SK-N-SH (cell line): ENCODE measurements at regions not wholly inside any gene's neighbourhood (a gene's known extent, or its start where the extent isn't known, plus 50 kb on each side); places are given as distances from the start of the nearest gene placed in this dataset.
"Not testable (repeated sequence)": the region's sequence is repeated elsewhere in the genome, so short reads cannot be mapped to it uniquely, and the experiment has no call there.

ENCODE experiments used
- ELF1 ChIP-seq: IDR thresholded peaks from 2 replicates; pipeline ENCODE4 v1.4.0; 2012
- EP300 ChIP-seq, 2 experiments: IDR thresholded peaks; 2 replicates each; pipeline versions ENCODE4 v1.4.0 to v1.6.1; 2012; ENCODE audit warnings: borderline replicate concordance in 1 of 2, low read depth in 1 of 2, low read length in 1 of 2
- EZH2phosphoT487 ChIP-seq: fragments of 200-600 bp; sonication (generic); IDR thresholded peaks from 2 replicates; pipeline ENCODE4 v1.6.1; 2017; ENCODE audit warnings: low read depth, mixed run types, mild to moderate bottlenecking, antibody characterized with exemption, moderate library complexity, borderline replicate concordance
- MXI1 ChIP-seq: IDR thresholded peaks from 2 replicates; pipeline ENCODE4 v1.6.1; 2012; ENCODE audit warnings: mild to moderate bottlenecking, low read depth, low read length, improper control_type of control experiment
- POLR2AphosphoS5 ChIP-seq: IDR thresholded peaks from 2 replicates; pipeline ENCODE4 v1.6.1; 2012; ENCODE audit warnings: low read depth, low read length
- RXRA ChIP-seq: IDR thresholded peaks from 2 replicates; pipeline ENCODE4 v1.4.0; 2012; ENCODE audit warnings: low read depth, mild to moderate bottlenecking, borderline replicate concordance
- TCF12 ChIP-seq: IDR thresholded peaks from 2 replicates; pipeline ENCODE4 v1.4.0; 2012
- YY1 ChIP-seq: IDR thresholded peaks from 2 replicates; pipeline ENCODE4 v1.4.0; 2012; ENCODE audit warnings: low read depth, mild to moderate bottlenecking
- TF ChIP-seq, protein P1 (sequence below): fragments of 200-600 bp; sonication (generic); IDR thresholded peaks from 2 replicates; pipeline ENCODE4 v1.6.1; 2017; ENCODE audit warnings: antibody characterized with exemption, mild to moderate bottlenecking, moderate library complexity

- not testable (repeated sequence) for TF ChIP-seq ELF1; EZH2phosphoT487; TCF12; POLR2AphosphoS5; MXI1; RXRA; EP300 (IDR thresholded peaks at IDR 0.05; ENCODE audit: borderline replicate concordance in 1 of 2, low read depth in 1 of 2, low read length in 1 of 2); YY1
- TF ChIP-seq, protein P1, sequence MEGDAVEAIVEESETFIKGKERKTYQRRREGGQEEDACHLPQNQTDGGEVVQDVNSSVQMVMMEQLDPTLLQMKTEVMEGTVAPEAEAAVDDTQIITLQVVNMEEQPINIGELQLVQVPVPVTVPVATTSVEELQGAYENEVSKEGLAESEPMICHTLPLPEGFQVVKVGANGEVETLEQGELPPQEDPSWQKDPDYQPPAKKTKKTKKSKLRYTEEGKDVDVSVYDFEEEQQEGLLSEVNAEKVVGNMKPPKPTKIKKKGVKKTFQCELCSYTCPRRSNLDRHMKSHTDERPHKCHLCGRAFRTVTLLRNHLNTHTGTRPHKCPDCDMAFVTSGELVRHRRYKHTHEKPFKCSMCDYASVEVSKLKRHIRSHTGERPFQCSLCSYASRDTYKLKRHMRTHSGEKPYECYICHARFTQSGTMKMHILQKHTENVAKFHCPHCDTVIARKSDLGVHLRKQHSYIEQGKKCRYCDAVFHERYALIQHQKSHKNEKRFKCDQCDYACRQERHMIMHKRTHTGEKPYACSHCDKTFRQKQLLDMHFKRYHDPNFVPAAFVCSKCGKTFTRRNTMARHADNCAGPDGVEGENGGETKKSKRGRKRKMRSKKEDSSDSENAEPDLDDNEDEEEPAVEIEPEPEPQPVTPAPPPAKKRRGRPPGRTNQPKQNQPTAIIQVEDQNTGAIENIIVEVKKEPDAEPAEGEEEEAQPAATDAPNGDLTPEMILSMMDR = not testable (repeated sequence)
These were observed 258.6 kb downstream of the ANKRD30B start for GRCh38 chr18:15006616-15007015.
